ENCODE measurements at regions not wholly inside any gene's neighbourhood (a gene's known extent, or its start where the extent isn't known, plus 50 kb on each side); places are given as distances from the start of the nearest gene placed in this dataset.

GRCh38 chr6:15993716-15994228, 135.1 kb upstream of the MYLIP start:
- DNase-seq = peak in 2 of 5 experiments; percentile 2 to 31

- DNase-seq = no peak
Observed at GRCh38 chr6:15990179-15990578, 138.7 kb upstream of the MYLIP start.

- no peak for DNase-seq
Observed at GRCh38 chr6:15989397-15989796, 139.5 kb upstream of the MYLIP start.

- DNase-seq = no peak
Observed at GRCh38 chr6:15987569-15987968, 141.3 kb upstream of the MYLIP start.

- no peak for DNase-seq
Observed at GRCh38 chr6:15986027-15986629, 142.8 kb upstream of the MYLIP start.

GRCh38 chr6:15985379-15985959, 143.4 kb upstream of the MYLIP start:
- no peak for DNase-seq

GRCh38 chr6:15981956-15982355, 146.9 kb upstream of the MYLIP start:
- no peak for DNase-seq

- DNase-seq = no peak
Observed at GRCh38 chr6:15980801-15981200, 148.1 kb upstream of the MYLIP start.

- DNase-seq = no peak
Observed at GRCh38 chr6:15978426-15978825, 150.5 kb upstream of the MYLIP start.

GRCh38 chr6:15977050-15977449, 151.8 kb upstream of the MYLIP start:
- DNase-seq = no peak

GRCh38 chr6:15974817-15975216, 154.1 kb upstream of the MYLIP start:
- DNase-seq = no peak

- no peak for DNase-seq
Observed at GRCh38 chr6:15970517-15970916, 158.4 kb upstream of the MYLIP start.

- DNase-seq = no peak
Observed at GRCh38 chr6:15969236-15969778, 159.6 kb upstream of the MYLIP start.

GRCh38 chr6:15968519-15968918, 160.4 kb upstream of the MYLIP start:
- no peak for DNase-seq

- DNase-seq = no peak
Observed at GRCh38 chr6:15966000-15966520, 162.8 kb upstream of the MYLIP start.

GRCh38 chr6:15962449-15962764, 166.5 kb upstream of the MYLIP start:
- DNase-seq = peak in 1 of 5 experiments; percentile 91

GRCh38 chr6:15961635-15962448, 167.0 kb upstream of the MYLIP start:
- DNase-seq = no peak

- peak in 1 of 5 experiments; percentile 22 for DNase-seq
Observed at GRCh38 chr6:15960740-15961634, 167.9 kb upstream of the MYLIP start.

GRCh38 chr6:15957655-15958169, 171.2 kb upstream of the MYLIP start:
- no peak for DNase-seq

GRCh38 chr6:15956205-15957106, 172.4 kb upstream of the MYLIP start:
- peak in 1 of 5 experiments; percentile 16 for DNase-seq

GRCh38 chr6:15955484-15955883, 173.4 kb upstream of the MYLIP start:
- no peak for DNase-seq
